ENCODE measurements at regions not wholly inside any gene's neighbourhood (a gene's known extent, or its start where the extent isn't known, plus 50 kb on each side); places are given as distances from the start of the nearest gene placed in this dataset.

GRCh38 chr1:8217809-8218208, 100.1 kb upstream of the SLC45A1 start:
- no peak overlapping the region for H3K23ac ChIP-seq (ENCODE audit: insufficient read length)
- H3K27me3 ChIP-seq (replicated peaks in 1 of 4; ENCODE audit: control insufficient read depth in 3 of 4, extremely low read depth in 1 of 4, insufficient read depth in 3 of 4, low read length in 3 of 4) = peaks cover 0 to 5% (median 2%) of the 10 kb centered on the region in 4 experiments; a peak in 2 of 7 replicates
- no peak overlapping the region for H2BK5ac ChIP-seq (ENCODE audit: low read depth, low read length)
- no peak for FAIRE-seq
- H4K91ac ChIP-seq (replicated peaks; ENCODE audit: insufficient read length, low read length) = no peak overlapping the region
- H3K79me2 ChIP-seq (ENCODE audit: control insufficient read depth in 1 of 2, insufficient read depth in 2 of 2, low read length in 2 of 2) = no peaks in the 10 kb centered on the region
- no peak overlapping the region for H2BK15ac ChIP-seq (ENCODE audit: low read length)
- H3K36me3 ChIP-seq (ENCODE audit: control insufficient read depth in 2 of 4, insufficient read depth in 4 of 4, low read length in 3 of 4) = no peaks in the 10 kb centered on the region
- no peak overlapping the region for H2BK12ac ChIP-seq (ENCODE audit: low read depth, low read length)
- no peak for DNase-seq (ENCODE audit: low read depth in 1 of 2, low spot score in 2 of 2)
- ChIA-PET POLR2A (ENCODE audit: partially characterized antibody) (interaction anchor here (0.8 to 0.9 kb wide), 2 partner anchors 18 to 62 kb away, joined by 3 read pairs; no protein-coding TSS in a partner anchor), CTCF (ENCODE audit: partially characterized antibody) (interaction anchor here (1.7 kb wide), 1 partner anchor 98 kb away, joined by 5 read pairs; no protein-coding TSS in a partner anchor)
- no peaks in the 10 kb centered on the region for H4K20me1 ChIP-seq (replicated peaks in 1 of 2; ENCODE audit: control insufficient read depth in 1 of 2, insufficient read depth in 2 of 2, low read length in 2 of 2)
- H2BK20ac ChIP-seq (ENCODE audit: low read length) = 0 out of 2 replicates have a peak overlapping the region, but pooled peaks have one; percentile 48
- 88% methylated on average over 4 of the region's 4 CpGs; no CpG with 5 or more reads in 1 of the 2 experiments for WGBS, 2 experiments (ENCODE audit: extremely low coverage in 1 of 2, insufficient coverage in 1 of 2, insufficient read length in 1 of 2, insufficient replicate concordance in 2 of 2, low coverage in 1 of 2, low lambda C conversion rate in 2 of 2, missing lambda C conversion rate in 1 of 2)
- H3K9ac ChIP-seq (replicated peaks in 1 of 4; ENCODE audit: extremely low read depth in 1 of 4, low read depth in 3 of 4, low read length in 3 of 4) = no peak overlapping the region
- H3K18ac ChIP-seq (ENCODE audit: extremely low read depth, low read length) = no peak overlapping the region
- peak overlapping the region; percentile 58 to 73 for H3K4me2 ChIP-seq (ENCODE audit: insufficient read depth in 1 of 2, low read depth in 2 of 2, low read length in 2 of 2)
- H3K4ac ChIP-seq (replicated peaks; ENCODE audit: insufficient read length, low read depth, low read length) = no peak overlapping the region
- peaks cover 0 to 12% (median 6%) of the 10 kb centered on the region in 4 experiments; a peak in 5 of 7 replicates for H3K4me1 ChIP-seq (replicated peaks in 1 of 4; ENCODE audit: control insufficient read depth in 3 of 4, insufficient read depth in 4 of 4, low read length in 3 of 4)
- H3K27ac ChIP-seq (ENCODE audit: low read depth, low read length) = no peak overlapping the region
- peak overlapping the region; percentile 9 to 56 (median 14); a peak in 5 of 8 replicates for H3K4me3 ChIP-seq (ENCODE audit: extremely low read depth in 1 of 4, insufficient read depth in 2 of 4, low read depth in 3 of 4, low read length in 4 of 4)
- H2AK5ac ChIP-seq (ENCODE audit: low read depth, low read length) = no peak overlapping the region
- H3K14ac ChIP-seq (ENCODE audit: insufficient read length) = no peak overlapping the region
- no peak overlapping the region for H3K56ac ChIP-seq (replicated peaks; ENCODE audit: insufficient read length, low read depth, low read length)
- H3K23me2 ChIP-seq (ENCODE audit: low read depth, low read length) = peaks cover 3% of the 10 kb centered on the region; the same call in 1 of the 2 replicates
- peak overlapping the region; percentile 66; the same call in 1 of the 2 replicates for H2AFZ ChIP-seq (ENCODE audit: low read length)
- H3K79me1 ChIP-seq (ENCODE audit: low read depth, low read length) = no peaks in the 10 kb centered on the region
- no peaks in the 10 kb centered on the region for H3K9me3 ChIP-seq (ENCODE audit: insufficient read depth in 2 of 2, low read depth in 1 of 2, low read length in 1 of 2)
- H2BK120ac ChIP-seq (replicated peaks; ENCODE audit: low read depth, low read length) = no peak overlapping the region
- no peak overlapping the region for H4K8ac ChIP-seq (ENCODE audit: extremely low read depth, insufficient read depth, low read length)
- H4K5ac ChIP-seq (ENCODE audit: insufficient read length, low read depth, low read length) = no peak overlapping the region
- no peak for TF ChIP-seq POLR2A (IDR thresholded peaks at IDR 0.05; ENCODE audit: control extremely low read depth in 1 of 2, low read depth in 2 of 2, low read length in 2 of 2)

Measured in H1 (cell line).